GM12878 (cell line): ENCODE measurements at regions not wholly inside any gene's neighbourhood (a gene's known extent, or its start where the extent isn't known, plus 50 kb on each side); places are given as distances from the start of the nearest gene placed in this dataset.

Experiments used
- CREB1 ChIP-seq: IDR thresholded peaks from 2 replicates; pipeline ENCODE4 v1.6.1; 2012; ENCODE audit warnings: low read depth, mild to moderate bottlenecking, inconsistent platforms
- EP300 ChIP-seq, 2 experiments: fragments of 150-350 bp in 1 of 2; IDR thresholded peaks; 2 replicates each; pipeline ENCODE4 v1.6.1; 2011 to 2012; ENCODE audit warnings: low read depth in 2 of 2, low read length in 2 of 2, borderline replicate concordance in 1 of 2, improper control_type of control experiment in 1 of 2, inconsistent platforms in 1 of 2; ENCODE audit not compliant: control insufficient read depth in 1 of 2
- HDAC6 ChIP-seq: fragments of 200-600 bp; sonication (generic); IDR thresholded peaks from one replicate; pipeline ENCODE4 v1.8.0; 2017; ENCODE audit warnings: antibody characterized with exemption; ENCODE audit not compliant: unreplicated experiment
- JUND ChIP-seq: IDR thresholded peaks from 2 replicates; pipeline ENCODE4 v1.6.1; 2012; ENCODE audit warnings: low read depth, mild to moderate bottlenecking, low read length, improper control_type of control experiment, moderate library complexity
- MTA2 ChIP-seq: fragments of 450-650 bp; IDR thresholded peaks from 2 replicates; pipeline ENCODE4 v1.6.1; 2016; ENCODE audit warnings: low read depth, mild to moderate bottlenecking, moderate library complexity
- NR2C1 ChIP-seq: fragments of 450-650 bp; IDR thresholded peaks from 2 replicates; pipeline ENCODE4 v1.6.1; 2017; ENCODE audit warnings: antibody characterized with exemption, mild to moderate bottlenecking, moderate library complexity
- POLR2A ChIP-seq: IDR thresholded peaks from 2 replicates; pipeline ENCODE4 v1.6.1; 2011; ENCODE audit warnings: low read depth, mild to moderate bottlenecking, low read length
- POLR2AphosphoS5 ChIP-seq: IDR thresholded peaks from 2 replicates; pipeline ENCODE4 v1.6.1; 2011; ENCODE audit warnings: mild to moderate bottlenecking, low read length, inconsistent platforms
- RAD21 ChIP-seq: IDR thresholded peaks from 2 replicates; pipeline ENCODE4 v1.6.1; 2011; ENCODE audit warnings: mild to moderate bottlenecking, low read depth, low read length, moderate library complexity; ENCODE audit not compliant: insufficient read depth
- SMC3 ChIP-seq: IDR thresholded peaks from 2 replicates; pipeline ENCODE4 v1.6.1; 2011; ENCODE audit warnings: low read length, improper control_type of control experiment, borderline replicate concordance
- STAT1 ChIP-seq: fragments of 450-650 bp; conservative IDR thresholded peaks from 2 replicates; pipeline ENCODE4 v1.6.1; 2014; ENCODE audit warnings: antibody characterized with exemption, mild to moderate bottlenecking
- TF ChIP-seq, protein P1 (sequence below), 3 experiments: IDR thresholded peaks in 2 of 3; conservative IDR thresholded peaks in 1 of 3; 2 replicates each; pipeline ENCODE4 v1.5.1; 2011; ENCODE audit warnings: low read depth in 3 of 3, low read length in 3 of 3, mild to moderate bottlenecking in 3 of 3, control low read depth in 2 of 3, moderate library complexity in 2 of 3, inconsistent platforms in 1 of 3, mixed read lengths in 1 of 3; ENCODE audit not compliant: control insufficient read depth in 2 of 3, insufficient read depth in 1 of 3; ENCODE audit errors: extremely low read depth in 1 of 3
- TF ChIP-seq, protein P2 (sequence below): fragments of 450-650 bp; IDR thresholded peaks from 2 replicates; pipeline ENCODE4 v1.6.1; 2017; ENCODE audit warnings: mild to moderate bottlenecking
- TF ChIP-seq, protein P3 (sequence below): fragments of 450-650 bp; IDR thresholded peaks from 2 replicates; pipeline ENCODE4 v1.6.1; 2017; ENCODE audit warnings: antibody characterized with exemption, mild to moderate bottlenecking, moderate library complexity

DNA sequence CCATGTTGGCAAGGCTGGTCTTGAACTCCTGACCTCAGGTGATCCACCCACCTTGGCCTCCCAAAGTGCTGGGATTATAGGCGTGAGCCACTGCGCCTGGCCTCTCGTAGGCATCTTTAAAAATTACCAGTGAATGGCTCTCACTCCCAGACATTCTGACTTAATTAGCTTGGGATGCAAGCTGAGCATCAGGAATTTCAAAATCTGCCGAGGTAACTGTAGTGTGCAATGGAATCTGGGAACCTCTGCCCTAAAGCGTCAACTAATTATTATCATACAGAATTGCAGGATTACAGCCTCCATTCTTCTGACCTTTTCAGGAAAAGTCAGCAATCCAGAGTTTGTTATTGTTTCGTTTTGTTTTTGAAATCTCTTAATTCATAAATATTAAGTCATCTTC, 213.4 kb upstream of the DMAC1 start:
- TF ChIP-seq, protein P1, sequence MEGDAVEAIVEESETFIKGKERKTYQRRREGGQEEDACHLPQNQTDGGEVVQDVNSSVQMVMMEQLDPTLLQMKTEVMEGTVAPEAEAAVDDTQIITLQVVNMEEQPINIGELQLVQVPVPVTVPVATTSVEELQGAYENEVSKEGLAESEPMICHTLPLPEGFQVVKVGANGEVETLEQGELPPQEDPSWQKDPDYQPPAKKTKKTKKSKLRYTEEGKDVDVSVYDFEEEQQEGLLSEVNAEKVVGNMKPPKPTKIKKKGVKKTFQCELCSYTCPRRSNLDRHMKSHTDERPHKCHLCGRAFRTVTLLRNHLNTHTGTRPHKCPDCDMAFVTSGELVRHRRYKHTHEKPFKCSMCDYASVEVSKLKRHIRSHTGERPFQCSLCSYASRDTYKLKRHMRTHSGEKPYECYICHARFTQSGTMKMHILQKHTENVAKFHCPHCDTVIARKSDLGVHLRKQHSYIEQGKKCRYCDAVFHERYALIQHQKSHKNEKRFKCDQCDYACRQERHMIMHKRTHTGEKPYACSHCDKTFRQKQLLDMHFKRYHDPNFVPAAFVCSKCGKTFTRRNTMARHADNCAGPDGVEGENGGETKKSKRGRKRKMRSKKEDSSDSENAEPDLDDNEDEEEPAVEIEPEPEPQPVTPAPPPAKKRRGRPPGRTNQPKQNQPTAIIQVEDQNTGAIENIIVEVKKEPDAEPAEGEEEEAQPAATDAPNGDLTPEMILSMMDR (IDR thresholded peaks at IDR 0.05 in 2 of 3, conservative IDR thresholded peaks at IDR 0.05 in 1 of 3; ENCODE audit: control insufficient read depth in 2 of 3, extremely low read depth in 1 of 3, insufficient read depth in 1 of 3, low read depth in 3 of 3, low read length in 3 of 3) = no peak
- TF ChIP-seq, protein P2, sequence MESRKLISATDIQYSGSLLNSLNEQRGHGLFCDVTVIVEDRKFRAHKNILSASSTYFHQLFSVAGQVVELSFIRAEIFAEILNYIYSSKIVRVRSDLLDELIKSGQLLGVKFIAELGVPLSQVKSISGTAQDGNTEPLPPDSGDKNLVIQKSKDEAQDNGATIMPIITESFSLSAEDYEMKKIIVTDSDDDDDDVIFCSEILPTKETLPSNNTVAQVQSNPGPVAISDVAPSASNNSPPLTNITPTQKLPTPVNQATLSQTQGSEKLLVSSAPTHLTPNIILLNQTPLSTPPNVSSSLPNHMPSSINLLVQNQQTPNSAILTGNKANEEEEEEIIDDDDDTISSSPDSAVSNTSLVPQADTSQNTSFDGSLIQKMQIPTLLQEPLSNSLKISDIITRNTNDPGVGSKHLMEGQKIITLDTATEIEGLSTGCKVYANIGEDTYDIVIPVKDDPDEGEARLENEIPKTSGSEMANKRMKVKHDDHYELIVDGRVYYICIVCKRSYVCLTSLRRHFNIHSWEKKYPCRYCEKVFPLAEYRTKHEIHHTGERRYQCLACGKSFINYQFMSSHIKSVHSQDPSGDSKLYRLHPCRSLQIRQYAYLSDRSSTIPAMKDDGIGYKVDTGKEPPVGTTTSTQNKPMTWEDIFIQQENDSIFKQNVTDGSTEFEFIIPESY = no peak
- TF ChIP-seq HDAC6 = no peak
- TF ChIP-seq CREB1 = no peak
- no peak for TF ChIP-seq STAT1
- no peak for TF ChIP-seq NR2C1
- TF ChIP-seq POLR2AphosphoS5 = no peak
- TF ChIP-seq JUND = no peak
- TF ChIP-seq, protein P3, sequence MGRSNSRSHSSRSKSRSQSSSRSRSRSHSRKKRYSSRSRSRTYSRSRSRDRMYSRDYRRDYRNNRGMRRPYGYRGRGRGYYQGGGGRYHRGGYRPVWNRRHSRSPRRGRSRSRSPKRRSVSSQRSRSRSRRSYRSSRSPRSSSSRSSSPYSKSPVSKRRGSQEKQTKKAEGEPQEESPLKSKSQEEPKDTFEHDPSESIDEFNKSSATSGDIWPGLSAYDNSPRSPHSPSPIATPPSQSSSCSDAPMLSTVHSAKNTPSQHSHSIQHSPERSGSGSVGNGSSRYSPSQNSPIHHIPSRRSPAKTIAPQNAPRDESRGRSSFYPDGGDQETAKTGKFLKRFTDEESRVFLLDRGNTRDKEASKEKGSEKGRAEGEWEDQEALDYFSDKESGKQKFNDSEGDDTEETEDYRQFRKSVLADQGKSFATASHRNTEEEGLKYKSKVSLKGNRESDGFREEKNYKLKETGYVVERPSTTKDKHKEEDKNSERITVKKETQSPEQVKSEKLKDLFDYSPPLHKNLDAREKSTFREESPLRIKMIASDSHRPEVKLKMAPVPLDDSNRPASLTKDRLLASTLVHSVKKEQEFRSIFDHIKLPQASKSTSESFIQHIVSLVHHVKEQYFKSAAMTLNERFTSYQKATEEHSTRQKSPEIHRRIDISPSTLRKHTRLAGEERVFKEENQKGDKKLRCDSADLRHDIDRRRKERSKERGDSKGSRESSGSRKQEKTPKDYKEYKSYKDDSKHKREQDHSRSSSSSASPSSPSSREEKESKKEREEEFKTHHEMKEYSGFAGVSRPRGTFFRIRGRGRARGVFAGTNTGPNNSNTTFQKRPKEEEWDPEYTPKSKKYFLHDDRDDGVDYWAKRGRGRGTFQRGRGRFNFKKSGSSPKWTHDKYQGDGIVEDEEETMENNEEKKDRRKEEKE = no peak
- TF ChIP-seq POLR2A = no peak
- TF ChIP-seq EP300 (IDR thresholded peaks at IDR 0.05; ENCODE audit: borderline replicate concordance in 1 of 2, control insufficient read depth in 1 of 2, low read depth in 2 of 2, low read length in 2 of 2) = no peak
- TF ChIP-seq MTA2 = no peak
- TF ChIP-seq SMC3 = no peak
- TF ChIP-seq RAD21 = no peak
